Suppressor macrophage (primary cell): ENCODE measurements at regions not wholly inside any gene's neighbourhood (a gene's known extent, or its start where the extent isn't known, plus 50 kb on each side); places are given as distances from the start of the nearest gene placed in this dataset.

Source experiments
- DNase-seq, 4 experiments: peaks; one replicate each; pipeline ENCODE4 v3.0.0-alpha.2; 2020 to 2022

GRCh38 chr11:21838427-21838826 lies 354.5 kb upstream of the ANO5 start:
- no peak for DNase-seq

DNA sequence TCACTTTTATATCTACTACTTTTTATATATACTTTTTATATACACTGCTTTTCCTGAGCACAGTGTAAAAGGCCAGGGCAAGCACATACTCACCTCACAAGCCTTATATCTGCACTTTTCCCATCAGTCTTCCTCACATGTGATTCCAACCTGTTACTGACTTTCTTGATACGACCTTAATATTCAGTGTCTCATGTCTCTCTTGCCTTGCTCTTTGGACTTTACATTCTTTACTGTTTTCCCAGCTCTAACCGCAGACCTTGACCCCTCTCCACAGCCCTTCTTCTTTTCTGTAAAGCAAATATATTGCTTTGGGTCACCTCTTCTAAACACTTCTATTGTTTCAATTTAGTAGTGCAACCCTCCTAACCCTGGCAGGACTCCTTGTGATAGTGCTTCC lies 353.1 kb upstream of the ANO5 start:
- DNase-seq = no peak

DNA sequence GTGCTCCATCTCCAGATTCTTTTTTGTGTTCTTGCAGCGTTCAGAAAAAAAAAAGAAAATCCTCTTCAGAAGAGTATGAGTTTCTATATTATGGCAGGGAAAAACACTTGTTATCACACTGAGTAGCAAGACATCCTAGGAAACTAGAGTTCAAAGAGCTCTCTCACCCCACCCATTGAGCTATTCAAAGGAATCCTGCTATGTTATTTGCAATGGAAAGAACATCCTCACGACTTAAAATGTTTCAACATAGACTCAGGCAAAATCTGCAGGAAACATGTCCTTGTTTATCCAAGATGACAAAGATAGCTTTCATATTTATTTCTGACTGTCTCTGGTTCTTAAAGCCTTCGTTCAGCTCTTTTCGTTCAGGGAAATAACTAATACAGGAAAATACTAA lies 331.6 kb upstream of the ANO5 start:
- no peak for DNase-seq

- DNase-seq = no peak
Measured at GRCh38 chr11:21865541-21865940, 327.3 kb upstream of the ANO5 start.

- peak in 1 of 4 experiments; percentile 5 for DNase-seq
Measured at GRCh38 chr11:21866781-21867180, 326.1 kb upstream of the ANO5 start.

DNA sequence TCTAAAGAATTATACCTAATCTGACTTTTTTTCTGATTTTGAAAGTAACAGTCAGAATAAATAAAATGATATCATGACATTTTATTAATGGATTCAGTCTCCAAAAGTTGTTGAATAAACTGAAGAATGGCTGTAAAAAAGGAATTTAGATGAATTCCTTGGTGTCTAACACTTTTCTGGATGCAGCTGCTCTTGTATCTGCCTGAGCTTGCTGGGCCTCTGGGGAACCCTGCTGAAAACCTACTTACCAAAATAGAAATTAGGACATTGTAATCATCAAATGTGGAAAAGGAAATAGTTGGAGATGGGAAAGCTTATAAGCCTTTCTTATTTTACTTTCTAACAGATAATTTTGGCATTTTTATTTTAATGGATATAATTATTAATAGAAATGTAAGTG lies 315.7 kb upstream of the ANO5 start:
- DNase-seq = no peak

GRCh38 chr11:21883354-21883753 lies 309.5 kb upstream of the ANO5 start:
- no peak for DNase-seq

DNA sequence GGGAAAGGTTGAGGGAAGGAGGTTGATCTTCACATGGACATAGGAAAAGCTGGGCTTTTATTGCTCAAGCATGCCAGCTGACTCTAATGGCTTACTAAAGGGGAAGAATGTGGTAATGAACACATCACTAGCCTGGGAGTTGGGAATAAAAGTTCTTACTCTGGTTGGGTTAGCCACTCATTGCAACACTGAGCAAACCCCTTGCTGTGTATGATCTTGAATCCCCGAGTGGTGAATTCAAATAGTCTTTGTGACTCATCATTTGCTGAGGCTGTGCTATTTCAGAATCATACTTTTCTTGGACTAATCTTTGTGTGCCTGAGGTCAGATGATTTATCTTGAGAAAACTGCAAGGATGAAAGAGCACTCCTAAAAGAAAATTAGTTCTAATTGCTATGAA lies 304.1 kb upstream of the ANO5 start:
- peak; percentile 57 to 90 (median 84) for DNase-seq

- DNase-seq = no peak
Measured at GRCh38 chr11:21892736-21893564, 299.9 kb upstream of the ANO5 start.

GRCh38 chr11:21893565-21893867 lies 299.4 kb upstream of the ANO5 start:
- DNase-seq = no peak

DNA sequence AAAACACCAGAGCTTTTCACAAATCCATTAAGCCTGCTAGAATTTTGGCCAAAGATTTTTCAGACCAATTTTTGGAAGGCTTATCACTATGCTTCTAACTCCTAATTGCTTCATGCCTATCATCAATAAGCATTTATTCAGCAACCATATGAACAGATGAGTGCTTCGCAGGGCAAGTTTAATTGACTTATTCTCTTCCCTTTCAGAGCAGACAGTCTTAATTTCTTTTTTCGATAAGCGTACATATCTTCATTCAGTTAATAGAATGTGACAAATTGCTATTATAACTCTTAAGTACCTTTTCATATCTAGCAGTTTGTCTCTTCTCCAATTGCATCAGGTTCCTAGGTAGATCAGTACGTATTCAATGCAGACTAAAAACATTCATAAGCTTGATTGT lies 298.4 kb upstream of the ANO5 start:
- no peak for DNase-seq

DNA sequence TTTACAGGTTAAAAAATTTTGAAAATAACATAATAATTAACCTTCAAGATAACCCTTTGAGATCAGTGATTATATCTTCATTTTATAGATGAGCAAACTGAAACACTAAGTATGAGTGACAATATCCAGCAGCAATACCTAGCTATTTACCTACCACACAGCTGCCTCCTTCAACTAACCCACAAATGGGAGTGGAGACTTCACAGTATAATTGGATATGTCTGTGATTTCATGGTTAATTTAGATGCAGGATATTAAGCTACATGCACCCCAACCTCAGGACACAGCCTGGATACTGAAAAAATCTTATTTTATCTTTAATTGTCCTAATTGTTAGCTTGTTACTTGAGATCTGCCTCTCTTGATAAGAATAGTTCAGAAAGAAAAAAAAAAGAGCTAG lies 297.2 kb upstream of the ANO5 start:
- DNase-seq = no peak

DNA sequence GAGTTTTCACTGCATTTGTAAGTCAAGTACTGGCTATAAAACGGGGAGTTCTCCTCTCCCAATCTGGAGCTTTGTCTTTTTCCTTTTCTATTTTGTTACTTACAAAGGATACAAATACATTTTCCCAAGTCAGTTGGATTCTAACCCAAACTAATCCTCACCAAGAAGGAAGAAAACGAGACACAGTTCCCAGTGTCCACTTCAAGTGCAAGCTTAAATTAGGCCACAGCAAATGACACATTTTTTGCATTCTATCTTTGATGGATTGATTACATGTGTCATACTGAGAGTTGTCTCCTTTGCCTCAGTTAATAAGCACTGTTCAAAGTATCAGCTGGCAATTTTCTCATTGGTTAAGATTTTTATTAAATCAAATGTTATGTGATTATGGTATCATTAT lies 296.7 kb upstream of the ANO5 start:
- no peak for DNase-seq

- peak in 3 of 4 experiments; percentile 45 to 75 (median 63) for DNase-seq
Measured at GRCh38 chr11:21896746-21897602, 295.9 kb upstream of the ANO5 start.

- peak in 1 of 4 experiments; percentile 20 for DNase-seq
Measured at GRCh38 chr11:21897752-21898151, 295.1 kb upstream of the ANO5 start.

GRCh38 chr11:21908211-21908610 lies 284.7 kb upstream of the ANO5 start:
- no peak for DNase-seq

GRCh38 chr11:21909145-21909544 lies 283.7 kb upstream of the ANO5 start:
- DNase-seq = peak; percentile 15 to 81 (median 56)

GRCh38 chr11:21911061-21911460 lies 281.8 kb upstream of the ANO5 start:
- DNase-seq = peak in 2 of 4 experiments; percentile 59 to 66

DNA sequence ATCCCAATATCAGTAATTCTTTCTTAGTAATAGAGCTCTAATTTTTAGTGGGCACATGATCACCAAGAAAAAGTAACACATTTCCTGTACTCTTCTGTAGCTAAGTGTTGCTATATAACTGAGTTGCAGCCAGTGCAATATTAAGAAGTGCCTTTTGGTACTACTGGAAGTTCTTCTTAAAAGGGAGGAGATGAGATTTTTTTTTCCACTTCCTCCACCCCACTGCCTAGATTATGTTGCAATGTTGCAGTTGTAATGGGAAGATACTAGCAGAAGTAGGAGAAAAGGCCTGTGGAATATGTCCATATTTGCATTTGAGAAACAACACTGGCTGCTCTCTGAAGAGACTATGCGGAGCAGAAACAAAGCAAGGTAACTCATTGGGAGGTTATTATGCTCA lies 280.6 kb upstream of the ANO5 start:
- DNase-seq = peak; percentile 46 to 88 (median 70)

DNA sequence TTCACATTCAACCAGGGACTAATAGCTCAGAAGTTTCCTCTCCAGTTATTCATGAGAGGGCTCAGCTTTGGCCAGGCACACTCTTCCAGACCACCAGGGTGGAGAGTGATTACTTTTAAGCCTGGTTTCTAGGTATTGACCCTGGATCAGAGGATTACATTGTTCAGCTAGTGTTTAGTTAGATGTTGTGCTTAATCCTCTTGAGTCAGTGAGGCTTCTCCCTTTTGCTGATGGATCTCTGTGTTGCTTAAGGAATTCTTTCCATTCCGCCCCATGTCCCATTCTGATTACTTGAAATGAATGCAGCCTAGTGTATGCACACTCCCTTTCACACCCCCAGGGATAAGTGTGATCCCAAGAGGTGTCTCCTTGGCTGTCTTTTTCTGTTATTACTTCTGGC lies 271.7 kb upstream of the ANO5 start:
- DNase-seq = no peak

GRCh38 chr11:21924262-21924661 lies 268.6 kb upstream of the ANO5 start:
- DNase-seq = no peak

- DNase-seq = no peak
Measured at GRCh38 chr11:21927628-21928027, 265.3 kb upstream of the ANO5 start.

GRCh38 chr11:21928847-21929246 lies 264.0 kb upstream of the ANO5 start:
- no peak for DNase-seq

- DNase-seq = no peak
Measured at GRCh38 chr11:21930408-21930807, 262.5 kb upstream of the ANO5 start.
